NT2/D1 (cell line): ENCODE measurements at regions not wholly inside any gene's neighbourhood (a gene's known extent, or its start where the extent isn't known, plus 50 kb on each side); places are given as distances from the start of the nearest gene placed in this dataset.

Experiments used
- YY1 ChIP-seq: IDR thresholded peaks from 2 replicates; pipeline ENCODE4 v1.6.1; 2011; ENCODE audit not compliant: insufficient read length, insufficient read depth
- ZNF274 ChIP-seq: IDR thresholded peaks from 2 replicates; pipeline ENCODE4 v1.6.1; 2011; ENCODE audit warnings: mild to moderate bottlenecking, low read depth, low read length

GRCh38 chr2:78397198-78397597 lies 628.3 kb upstream of the REG3G start:
- TF ChIP-seq ZNF274 (no peak), YY1 (no peak)
